ENCODE measurements at regions not wholly inside any gene's neighbourhood (a gene's known extent, or its start where the extent isn't known, plus 50 kb on each side); places are given as distances from the start of the nearest gene placed in this dataset.

DNA sequence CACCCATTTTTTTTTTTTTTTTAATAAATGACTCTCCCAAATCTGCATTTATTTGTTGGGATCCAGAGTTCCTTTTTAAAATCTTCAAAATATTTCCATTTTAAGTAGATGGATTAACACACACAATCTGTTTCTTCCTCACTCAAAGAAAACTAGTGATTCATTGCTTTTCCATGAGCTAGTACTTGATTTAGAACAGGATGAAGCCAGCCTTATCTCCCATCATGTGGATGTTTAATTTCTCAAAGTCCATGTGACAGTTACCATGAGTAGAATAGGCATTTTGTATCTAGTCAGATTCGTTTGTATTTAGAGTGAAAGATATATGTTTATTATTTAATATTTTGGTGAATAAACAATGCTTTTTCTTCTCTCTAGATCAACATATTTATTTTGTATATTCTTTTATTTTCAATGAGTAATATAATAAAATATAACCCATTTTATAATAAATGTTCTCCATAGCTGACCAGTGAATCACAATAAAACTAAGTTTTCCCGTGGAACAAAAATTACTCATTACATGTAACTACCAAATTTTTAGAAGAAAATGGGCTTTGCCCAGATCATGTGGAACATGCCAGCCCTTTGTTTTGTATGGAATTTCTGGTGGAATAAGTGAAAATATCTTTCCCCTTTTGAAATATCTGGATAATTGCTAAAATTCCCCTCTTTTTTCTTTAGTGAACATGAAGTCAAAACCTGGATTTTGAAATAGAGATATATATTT lies 54.9 kb upstream of the RPS23 start (continued):
- TF ChIP-seq ZNF318 (IDR thresholded peaks at IDR 0.05; ENCODE audit: borderline replicate concordance in 1 of 2, low read depth in 1 of 2) (no peak), PBX2 (CRISPR knock-in tag; IDR thresholded peaks at IDR 0.05; ENCODE audit: low read depth) (no peak), PBX2 (tag; conservative IDR thresholded peaks at IDR 0.05; ENCODE audit: low read depth) (0 out of 2 replicates have a peak, but pooled peaks have one; percentile 50), ZNF717 (CRISPR knock-in tag; IDR thresholded peaks at IDR 0.05) (no peak), RAD51 (IDR thresholded peaks at IDR 0.05; ENCODE audit: borderline replicate concordance, low read depth) (no peak), ARNT (IDR thresholded peaks at IDR 0.05) (no peak)
- TF ChIP-seq, protein P1, sequence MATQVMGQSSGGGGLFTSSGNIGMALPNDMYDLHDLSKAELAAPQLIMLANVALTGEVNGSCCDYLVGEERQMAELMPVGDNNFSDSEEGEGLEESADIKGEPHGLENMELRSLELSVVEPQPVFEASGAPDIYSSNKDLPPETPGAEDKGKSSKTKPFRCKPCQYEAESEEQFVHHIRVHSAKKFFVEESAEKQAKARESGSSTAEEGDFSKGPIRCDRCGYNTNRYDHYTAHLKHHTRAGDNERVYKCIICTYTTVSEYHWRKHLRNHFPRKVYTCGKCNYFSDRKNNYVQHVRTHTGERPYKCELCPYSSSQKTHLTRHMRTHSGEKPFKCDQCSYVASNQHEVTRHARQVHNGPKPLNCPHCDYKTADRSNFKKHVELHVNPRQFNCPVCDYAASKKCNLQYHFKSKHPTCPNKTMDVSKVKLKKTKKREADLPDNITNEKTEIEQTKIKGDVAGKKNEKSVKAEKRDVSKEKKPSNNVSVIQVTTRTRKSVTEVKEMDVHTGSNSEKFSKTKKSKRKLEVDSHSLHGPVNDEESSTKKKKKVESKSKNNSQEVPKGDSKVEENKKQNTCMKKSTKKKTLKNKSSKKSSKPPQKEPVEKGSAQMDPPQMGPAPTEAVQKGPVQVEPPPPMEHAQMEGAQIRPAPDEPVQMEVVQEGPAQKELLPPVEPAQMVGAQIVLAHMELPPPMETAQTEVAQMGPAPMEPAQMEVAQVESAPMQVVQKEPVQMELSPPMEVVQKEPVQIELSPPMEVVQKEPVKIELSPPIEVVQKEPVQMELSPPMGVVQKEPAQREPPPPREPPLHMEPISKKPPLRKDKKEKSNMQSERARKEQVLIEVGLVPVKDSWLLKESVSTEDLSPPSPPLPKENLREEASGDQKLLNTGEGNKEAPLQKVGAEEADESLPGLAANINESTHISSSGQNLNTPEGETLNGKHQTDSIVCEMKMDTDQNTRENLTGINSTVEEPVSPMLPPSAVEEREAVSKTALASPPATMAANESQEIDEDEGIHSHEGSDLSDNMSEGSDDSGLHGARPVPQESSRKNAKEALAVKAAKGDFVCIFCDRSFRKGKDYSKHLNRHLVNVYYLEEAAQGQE (IDR thresholded peaks at IDR 0.05; ENCODE audit: borderline replicate concordance), result peak; percentile 19; the same call in 1 of the 2 replicates
- TF ChIP-seq, protein P1 (CRISPR knock-in tag; IDR thresholded peaks at IDR 0.05; ENCODE audit: low read depth), result no peak
